Panc1 (cell line): ENCODE measurements at regions not wholly inside any gene's neighbourhood (a gene's known extent, or its start where the extent isn't known, plus 50 kb on each side); places are given as distances from the start of the nearest gene placed in this dataset.

Experiments used
- ATAC-seq: fragments of 200-7000 bp; cut with Tn5 transposase; 2 replicates; pipeline ENCODE4 v1.9.1; 2020; ENCODE audit warnings: mild to moderate bottlenecking, moderate library complexity
- BruUV-seq: library from RNA; stranded (reverse); fragments of 400-500 nt; replicated peaks from 2 replicates; lab custom pipeline; 2021; lab: Mats Ljungman, UMichigan
- CTCF ChIA-PET: fragments of 300-600 bp; sonication (Branson Sonifier 250); formaldehyde crosslinking; loops from one replicate; lab custom pipeline; 2022; ENCODE audit warnings: antibody characterized with exemption; lab: Charles Lee
- POLR2A ChIA-PET: fragments of 300-600 bp; sonication (Branson Sonifier 250); formaldehyde crosslinking; loops from one replicate; lab custom pipeline; 2022; ENCODE audit warnings: antibody characterized with exemption; lab: Charles Lee
- DNase-seq: peaks from one replicate; pipeline ENCODE4 v3.0.0-alpha.2; 2010; ENCODE audit warnings: low read depth, low spot score
- H3K27ac ChIP-seq: 2 replicates; pipeline ENCODE4 v1.5.1; 2011; ENCODE audit warnings: mild to moderate bottlenecking, low read length, inconsistent platforms
- H3K27me3 ChIP-seq: fragments of 200-500 bp; sonication (Bioruptor generic); 2 replicates; pipeline ENCODE4 v1.6.0; 2014; ENCODE audit warnings: low read length, inconsistent platforms; ENCODE audit not compliant: control insufficient read depth, insufficient read depth
- H3K36me3 ChIP-seq: fragments of 200-500 bp; sonication (Bioruptor generic); 2 replicates; pipeline ENCODE4 v1.5.1; 2014; ENCODE audit warnings: inconsistent platforms, mild to moderate bottlenecking, low read length, moderate library complexity; ENCODE audit not compliant: control insufficient read depth, insufficient read depth
- H3K4me1 ChIP-seq: 2 replicates; pipeline ENCODE4 v1.5.1; 2011; ENCODE audit warnings: inconsistent platforms, mild to moderate bottlenecking, low read length, moderate library complexity; ENCODE audit not compliant: control insufficient read depth, insufficient read depth
- H3K4me3 ChIP-seq, 2 experiments: 2 replicates each; pipeline ENCODE4 v1.5.1; 2011 to 2012; ENCODE audit warnings: low read depth in 2 of 2, low read length in 2 of 2, mild to moderate bottlenecking in 2 of 2, inconsistent platforms in 1 of 2, moderate library complexity in 1 of 2
- H3K9me3 ChIP-seq: fragments of 200-500 bp; sonication (Bioruptor generic); 2 replicates; pipeline ENCODE4 v1.5.1; 2014; ENCODE audit warnings: low read depth, mild to moderate bottlenecking, inconsistent platforms, low read length, moderate library complexity; ENCODE audit not compliant: control insufficient read depth, insufficient read depth
- CTCF ChIP-seq: fragments of 450-650 bp; IDR thresholded peaks from 2 replicates; pipeline ENCODE4 v1.5.1; 2017; ENCODE audit warnings: mild to moderate bottlenecking
- POLR2AphosphoS5 ChIP-seq: IDR thresholded peaks from 2 replicates; pipeline ENCODE4 v1.6.1; 2012; ENCODE audit warnings: mild to moderate bottlenecking, low read depth, low read length, moderate library complexity
- REST ChIP-seq, 2 experiments: IDR thresholded peaks; 2 replicates each; pipeline ENCODE4 v1.6.1; 2011 to 2012; ENCODE audit warnings: low read depth in 2 of 2, control low read depth in 1 of 2, low read length in 1 of 2, mild to moderate bottlenecking in 1 of 2, moderate library complexity in 1 of 2; ENCODE audit not compliant: insufficient read depth in 1 of 2
- SIN3A ChIP-seq: IDR thresholded peaks from 2 replicates; pipeline ENCODE4 v1.6.1; 2012; ENCODE audit warnings: low read depth, mild to moderate bottlenecking, low read length, moderate library complexity, borderline replicate concordance; ENCODE audit not compliant: insufficient read depth
- TCF7L2 ChIP-seq: IDR thresholded peaks from 2 replicates; pipeline ENCODE4 v1.6.1; 2011; ENCODE audit warnings: mild to moderate bottlenecking, low read depth, low read length, inconsistent platforms
- in situ Hi-C: cut with HindIII; loops from 2 replicates; pipeline ENCODE4 v1.10.0; 2016; ENCODE audit warnings: low sequenced_read_pairs, low pct_unique_long_range_greater_than_20kb
- intact Hi-C: fragments of 100-400 bp; cut with micrococcal nuclease; formaldehyde crosslinking; loops from one replicate; pipeline ENCODE4 v1.10.0; 2022; ENCODE audit not compliant: unreplicated experiment

GRCh38 chr6:164063346-164063745 is 648.8 kb downstream of the QKI start:
- intact Hi-C loops (no loop called here), in situ Hi-C loops (no loop called here)
- ChIA-PET POLR2A (no interaction called here), CTCF (no interaction called here)
- Histone ChIP-seq H3K36me3 (no peaks in the 10 kb centered on the region), H3K9me3 (no peaks in the 10 kb centered on the region), H3K4me3 (no peak overlapping the region), H3K27me3 (no peaks in the 10 kb centered on the region), H3K4me1 (no peaks in the 10 kb centered on the region), H3K27ac (no peak overlapping the region)
- ATAC-seq (no peak), DNase-seq (no peak)
- BruUV-seq: no TSS peak
- TF ChIP-seq SIN3A: no peak
- no peak for TF ChIP-seq TCF7L2
- no peak for TF ChIP-seq CTCF
- TF ChIP-seq POLR2AphosphoS5: no peak
- TF ChIP-seq REST (IDR thresholded peaks at IDR 0.05; ENCODE audit: insufficient read depth in 1 of 2, low read depth in 2 of 2, low read length in 1 of 2): no peak

GRCh38 chr6:164062872-164063271 is 648.4 kb downstream of the QKI start:
- H3K36me3 ChIP-seq: no peaks in the 10 kb centered on the region
- no peaks in the 10 kb centered on the region for H3K27me3 ChIP-seq
- intact Hi-C loops: no loop called here
- TF ChIP-seq SIN3A (no peak), TCF7L2 (no peak), POLR2AphosphoS5 (no peak), REST (IDR thresholded peaks at IDR 0.05; ENCODE audit: insufficient read depth in 1 of 2, low read depth in 2 of 2, low read length in 1 of 2) (no peak), CTCF (no peak)
- BruUV-seq: no TSS peak
- ChIA-PET CTCF (no interaction called here), POLR2A (no interaction called here)
- no peaks in the 10 kb centered on the region for H3K4me1 ChIP-seq
- DNase-seq (no peak), ATAC-seq (no peak)
- H3K27ac ChIP-seq: no peak overlapping the region
- H3K4me3 ChIP-seq: no peak overlapping the region
- in situ Hi-C loops: no loop called here
- no peaks in the 10 kb centered on the region for H3K9me3 ChIP-seq
